Gastroesophageal sphincter (tissue), 3 donors: ENCODE measurements at regions not wholly inside any gene's neighbourhood (a gene's known extent, or its start where the extent isn't known, plus 50 kb on each side); places are given as distances from the start of the nearest gene placed in this dataset.

Source experiments
- CTCF ChIP-seq, 4 experiments: fragments of 200-600 bp in 2 of 4; fragments of 450-650 bp in 2 of 4; sonication (generic) in 1 of 4; IDR thresholded peaks; one replicate each; pipeline ENCODE4 v1.5.1; 2017 to 2019; ENCODE audit warnings: antibody characterized with exemption in 4 of 4, mild to moderate bottlenecking in 2 of 4, moderate library complexity in 2 of 4
- POLR2A ChIP-seq, 2 donors: fragments of 450-650 bp; IDR thresholded peaks; one replicate each; pipeline ENCODE4 v1.6.1; 2017; ENCODE audit warnings: antibody characterized with exemption in 2 of 2, mild to moderate bottlenecking in 2 of 2, moderate library complexity in 1 of 2
- POLR2AphosphoS5 ChIP-seq: sonication (generic); formaldehyde crosslinking; IDR thresholded peaks from one replicate; pipeline ENCODE4 v1.6.1; 2017; ENCODE audit warnings: antibody characterized with exemption

DNA sequence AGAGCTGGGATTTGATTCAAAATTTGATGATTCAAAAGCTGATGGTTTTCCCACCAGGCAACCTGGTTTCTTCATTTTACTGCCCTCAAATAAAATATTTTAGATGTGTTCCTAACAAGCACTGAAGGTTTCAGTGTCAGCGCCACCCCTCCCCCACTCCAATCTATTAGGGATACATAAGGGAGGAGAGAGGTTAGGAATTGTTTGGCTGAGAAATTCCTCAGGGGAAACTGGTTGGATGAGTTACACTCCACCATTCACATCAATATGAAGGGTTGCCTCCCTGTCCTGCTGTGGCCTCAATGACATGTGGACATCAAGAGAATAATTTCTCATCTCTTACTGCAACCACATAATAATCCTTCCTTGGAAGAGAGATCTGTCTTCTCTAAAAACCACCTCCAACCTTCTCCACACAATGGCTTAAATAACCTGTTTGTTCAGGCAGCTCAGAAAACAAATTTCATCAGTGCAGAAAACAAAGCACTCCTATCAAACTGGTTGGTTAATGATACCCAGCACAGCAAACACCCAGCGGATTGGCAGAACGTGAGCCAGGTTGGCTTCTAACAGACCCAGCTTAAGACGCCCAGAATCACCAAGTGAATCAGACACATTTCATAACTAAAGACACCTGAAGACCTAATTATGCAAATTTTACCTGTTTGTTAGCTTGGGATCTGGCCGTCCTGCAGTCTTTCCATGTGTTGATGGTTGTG, 136.0 kb upstream of the SGK1 start:
- TF ChIP-seq CTCF (IDR thresholded peaks at IDR 0.05) (no peak), POLR2A (IDR thresholded peaks at IDR 0.05) (no peak), POLR2AphosphoS5 (no peak)
